ENCODE measurements at regions not wholly inside any gene's neighbourhood (a gene's known extent, or its start where the extent isn't known, plus 50 kb on each side); places are given as distances from the start of the nearest gene placed in this dataset.
A peak's percentile ranks its signal among the peaks of the same experiment; 100 is the strongest.

DNA sequence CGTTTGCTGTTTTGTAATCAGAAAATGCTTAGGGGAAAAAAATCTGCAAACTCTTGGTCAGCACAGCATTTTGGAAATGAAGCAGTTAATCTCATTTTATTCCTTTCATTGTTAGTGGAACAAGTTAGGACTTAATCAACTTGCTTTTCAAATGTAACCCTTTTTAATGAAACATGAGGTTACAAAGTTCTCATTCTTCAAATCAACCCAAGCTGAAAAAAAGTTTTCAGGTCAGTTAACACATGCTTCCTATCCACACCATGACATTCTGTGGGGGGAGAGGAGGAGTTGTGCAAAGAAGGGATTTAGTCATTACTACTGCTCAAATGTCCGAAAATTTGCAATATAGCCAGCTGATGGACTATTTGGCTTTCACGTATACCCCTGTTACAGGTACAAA, 283.2 kb upstream of the LYPLAL1 start:
- H3K4me3 ChIP-seq (ENCODE audit: low read depth, low read length): no peak overlapping the region
- TF ChIP-seq, protein P1, sequence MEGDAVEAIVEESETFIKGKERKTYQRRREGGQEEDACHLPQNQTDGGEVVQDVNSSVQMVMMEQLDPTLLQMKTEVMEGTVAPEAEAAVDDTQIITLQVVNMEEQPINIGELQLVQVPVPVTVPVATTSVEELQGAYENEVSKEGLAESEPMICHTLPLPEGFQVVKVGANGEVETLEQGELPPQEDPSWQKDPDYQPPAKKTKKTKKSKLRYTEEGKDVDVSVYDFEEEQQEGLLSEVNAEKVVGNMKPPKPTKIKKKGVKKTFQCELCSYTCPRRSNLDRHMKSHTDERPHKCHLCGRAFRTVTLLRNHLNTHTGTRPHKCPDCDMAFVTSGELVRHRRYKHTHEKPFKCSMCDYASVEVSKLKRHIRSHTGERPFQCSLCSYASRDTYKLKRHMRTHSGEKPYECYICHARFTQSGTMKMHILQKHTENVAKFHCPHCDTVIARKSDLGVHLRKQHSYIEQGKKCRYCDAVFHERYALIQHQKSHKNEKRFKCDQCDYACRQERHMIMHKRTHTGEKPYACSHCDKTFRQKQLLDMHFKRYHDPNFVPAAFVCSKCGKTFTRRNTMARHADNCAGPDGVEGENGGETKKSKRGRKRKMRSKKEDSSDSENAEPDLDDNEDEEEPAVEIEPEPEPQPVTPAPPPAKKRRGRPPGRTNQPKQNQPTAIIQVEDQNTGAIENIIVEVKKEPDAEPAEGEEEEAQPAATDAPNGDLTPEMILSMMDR (IDR thresholded peaks at IDR 0.05; ENCODE audit: insufficient read depth, low read length): no peak
- DNase-seq (ENCODE audit: low read depth): no peak

DNA sequence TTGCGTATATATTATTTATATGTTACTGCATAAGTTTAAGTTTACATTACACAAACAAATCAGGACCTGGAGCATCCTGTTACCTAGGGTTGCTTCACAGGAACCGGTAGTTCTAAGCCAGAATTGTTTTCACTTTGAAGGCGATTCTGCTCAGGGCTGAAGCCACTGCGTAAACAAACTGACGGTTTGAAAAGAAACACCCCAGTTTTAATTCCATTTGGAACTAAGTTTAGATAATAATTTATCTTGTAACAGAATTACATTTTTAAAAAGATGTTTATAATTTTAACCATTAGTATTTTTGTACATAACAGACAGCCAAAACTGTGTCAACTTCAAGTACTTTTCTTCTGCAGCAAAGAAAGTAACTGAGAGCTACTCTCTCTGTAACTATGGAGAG, 282.1 kb upstream of the LYPLAL1 start:
- no peak overlapping the region for H3K4me3 ChIP-seq (ENCODE audit: low read depth, low read length)
- TF ChIP-seq, protein P1 (IDR thresholded peaks at IDR 0.05; ENCODE audit: insufficient read depth, low read length): no peak
- no peak for DNase-seq (ENCODE audit: low read depth)

DNA sequence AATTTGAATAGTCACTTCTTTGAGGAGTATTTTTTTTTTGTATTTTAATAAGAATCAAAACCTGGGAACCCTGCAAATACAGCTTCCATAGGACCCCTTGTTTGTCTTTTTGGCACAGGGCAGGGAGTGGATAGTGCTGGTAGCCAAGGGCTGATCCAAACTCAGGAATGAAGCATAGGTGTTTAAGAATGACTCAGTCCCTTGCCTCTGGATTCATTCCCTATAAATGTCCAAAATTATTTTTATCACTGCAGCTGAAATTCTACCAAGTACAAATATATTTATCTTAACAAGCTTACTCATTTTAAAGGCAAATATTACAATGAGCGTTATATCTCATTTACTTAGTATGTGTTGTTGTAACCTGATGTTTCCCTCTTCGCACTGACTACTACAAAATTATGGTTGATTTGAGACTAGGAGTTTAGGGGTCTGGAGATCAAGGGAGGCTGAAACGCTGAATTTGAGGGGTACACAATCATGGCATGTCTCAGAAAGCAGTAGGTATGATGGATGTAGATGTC, 278.6 kb upstream of the LYPLAL1 start:
- TF ChIP-seq, protein P1 (IDR thresholded peaks at IDR 0.05; ENCODE audit: insufficient read depth, low read length): no peak
- DNase-seq (ENCODE audit: low read depth): peak; percentile 41
- no peak overlapping the region for H3K4me3 ChIP-seq (ENCODE audit: low read depth, low read length)

DNA sequence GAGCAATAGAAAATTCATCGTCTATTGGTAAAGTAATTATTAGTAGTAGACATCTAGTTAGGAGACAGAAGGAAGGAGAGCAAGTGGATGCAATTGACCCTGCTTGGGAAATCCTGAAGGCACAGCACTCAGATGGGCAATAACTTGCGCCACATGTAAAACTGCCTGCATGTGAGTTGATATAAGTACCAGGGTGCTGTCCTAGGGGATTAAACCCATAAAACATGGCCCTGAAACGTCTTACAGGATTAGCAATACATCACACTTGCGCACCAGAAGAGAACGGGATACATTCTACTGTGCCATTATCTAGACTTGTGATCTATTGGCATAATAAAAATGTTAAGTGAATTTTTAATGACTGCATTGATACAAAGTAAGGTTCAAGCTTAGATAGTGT, 277.5 kb upstream of the LYPLAL1 start:
- H3K4me3 ChIP-seq (ENCODE audit: low read depth, low read length): no peak overlapping the region
- TF ChIP-seq, protein P1 (IDR thresholded peaks at IDR 0.05; ENCODE audit: insufficient read depth, low read length): no peak
- no peak for DNase-seq (ENCODE audit: low read depth)

DNA sequence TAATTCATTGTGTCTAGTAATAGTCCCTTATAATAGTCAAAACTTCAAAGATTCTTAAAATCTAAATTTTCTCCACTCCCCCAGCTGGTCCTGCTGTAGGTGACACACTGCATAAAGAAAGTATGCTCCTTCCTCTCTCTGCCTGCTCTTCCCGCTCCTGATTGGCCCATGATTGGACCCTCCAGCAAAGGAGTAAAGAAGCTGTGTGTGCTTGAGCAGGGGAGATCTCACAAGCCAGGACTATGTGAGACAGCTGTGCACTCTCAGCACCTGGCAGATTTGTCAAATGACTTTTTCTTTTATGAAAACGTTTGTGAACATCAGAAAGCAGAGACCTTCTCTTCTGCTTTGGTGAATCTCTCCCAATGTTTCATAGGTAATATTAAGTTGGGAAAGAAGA, 274.8 kb upstream of the LYPLAL1 start:
- H3K4me3 ChIP-seq (ENCODE audit: low read depth, low read length): no peak overlapping the region
- no peak for DNase-seq (ENCODE audit: low read depth)
- TF ChIP-seq, protein P1 (IDR thresholded peaks at IDR 0.05; ENCODE audit: insufficient read depth, low read length): no peak

DNA sequence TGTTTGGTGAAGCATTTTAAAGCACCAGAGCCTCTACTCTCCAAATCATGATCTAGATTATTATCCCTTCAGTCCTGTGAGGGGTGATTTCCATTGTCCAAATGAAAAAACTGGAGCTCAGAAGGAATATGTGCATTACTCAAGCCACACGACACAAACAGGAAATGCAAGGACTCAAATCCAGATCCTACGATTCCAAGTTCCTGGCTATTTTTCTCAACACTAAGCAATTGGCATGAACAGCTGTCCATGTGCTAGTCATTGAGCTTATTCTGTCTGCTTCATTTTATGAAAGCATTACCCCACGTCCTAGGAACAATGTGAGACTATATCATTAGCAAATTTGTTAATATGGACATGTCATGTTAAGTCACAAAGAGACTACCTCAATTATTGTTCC, 273.1 kb upstream of the LYPLAL1 start:
- DNase-seq (ENCODE audit: low read depth): peak; percentile 31
- no peak overlapping the region for H3K4me3 ChIP-seq (ENCODE audit: low read depth, low read length)
- TF ChIP-seq, protein P1 (IDR thresholded peaks at IDR 0.05; ENCODE audit: insufficient read depth, low read length): no peak

DNA sequence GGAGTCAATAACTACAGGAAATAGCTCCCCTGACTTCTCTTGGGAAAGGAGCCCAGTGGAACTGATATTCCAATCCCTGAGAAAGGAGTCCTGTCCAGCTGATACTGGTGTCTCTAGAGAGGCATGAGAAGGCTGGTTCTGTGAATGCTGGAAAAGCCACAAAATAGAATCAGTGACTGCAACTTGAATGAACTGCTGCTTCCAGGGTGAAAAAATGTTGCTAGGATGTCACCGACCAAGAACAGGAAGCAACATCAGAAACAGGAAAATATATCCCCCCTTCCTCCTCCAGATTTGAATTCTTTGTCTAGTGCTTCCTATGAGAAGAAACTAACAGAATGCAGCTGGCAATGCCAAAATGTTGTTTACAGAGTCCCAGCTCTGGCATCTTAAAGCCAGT, 269.3 kb upstream of the LYPLAL1 start:
- peak; percentile 18 for DNase-seq (ENCODE audit: low read depth)
- H3K4me3 ChIP-seq (ENCODE audit: low read depth, low read length): no peak overlapping the region
- TF ChIP-seq, protein P1 (IDR thresholded peaks at IDR 0.05; ENCODE audit: insufficient read depth, low read length): no peak

Data from fibroblast of the aortic adventitia (primary cell).